CD4-positive, CD25-positive, alpha-beta regulatory T cell (primary cell): ENCODE measurements at regions not wholly inside any gene's neighbourhood (a gene's known extent, or its start where the extent isn't known, plus 50 kb on each side); places are given as distances from the start of the nearest gene placed in this dataset.
"Not testable (repeated sequence)": the region's sequence is repeated elsewhere in the genome, so short reads cannot be mapped to it uniquely, and the experiment has no call there.

ENCODE experiments used
- ATAC-seq, 2 donors: fragments of 150-1000 bp; cut with Tn5 transposase; one replicate each; pipeline ENCODE4 v1.10.0; 2021; ENCODE audit warnings: low read depth in 2 of 2, moderate number of reproducible peaks in 2 of 2, moderate library complexity in 1 of 2
- DNase-seq, 3 donors: peaks; one replicate each; pipeline versions ENCODE4 v3.0.0 to v3.0.0-alpha.2; 2012 to 2022; ENCODE audit warnings: mixed read lengths in 1 of 3
- H3K27ac ChIP-seq: one replicate; pipeline ENCODE4 v1.7.0; 2013; ENCODE audit warnings: mild to moderate bottlenecking, low read length; ENCODE audit not compliant: insufficient read depth, poor library complexity, severe bottlenecking
- H3K27me3 ChIP-seq: one replicate; pipeline ENCODE4 v1.7.0; 2013; ENCODE audit warnings: low read length; ENCODE audit not compliant: control insufficient read depth, insufficient read depth
- H3K36me3 ChIP-seq: one replicate; pipeline ENCODE4 v1.7.0; 2013; ENCODE audit warnings: mild to moderate bottlenecking, low read length, moderate library complexity; ENCODE audit not compliant: control insufficient read depth, insufficient read depth
- H3K4me1 ChIP-seq: 2 replicates; pipeline ENCODE4 v1.7.0; 2013; ENCODE audit warnings: mild to moderate bottlenecking, low read length; ENCODE audit not compliant: insufficient read depth, control insufficient read depth, poor library complexity, severe bottlenecking
- H3K4me3 ChIP-seq: one replicate; pipeline ENCODE4 v1.7.0; 2013; ENCODE audit warnings: low read depth, mild to moderate bottlenecking, low read length, moderate library complexity
- H3K9me3 ChIP-seq, 2 experiments: 1 replicate in 1 of 2; 2 replicates in 1 of 2; pipeline ENCODE4 v1.7.0; 2013; ENCODE audit warnings: low read length in 2 of 2, mild to moderate bottlenecking in 1 of 2, moderate library complexity in 1 of 2; ENCODE audit not compliant: control insufficient read depth in 2 of 2
- H3K27ac Mint-ChIP-seq, 3 donors: one replicate each; pipeline ENCODE4 v1.8.0; 2020 to 2022; ENCODE audit warnings: mild to moderate bottlenecking in 3 of 3, mixed read lengths in 3 of 3, moderate library complexity in 2 of 3
- H3K27me3 Mint-ChIP-seq: one replicate; pipeline ENCODE4 v1.8.0; 2022; ENCODE audit warnings: mild to moderate bottlenecking, mixed read lengths
- H3K36me3 Mint-ChIP-seq: one replicate; pipeline ENCODE4 v1.8.0; 2020; ENCODE audit warnings: mixed read lengths
- H3K4me1 Mint-ChIP-seq, 4 donors: one replicate each; pipeline ENCODE4 v1.8.0; 2020 to 2022; ENCODE audit warnings: mixed read lengths in 4 of 4, mild to moderate bottlenecking in 1 of 4
- H3K4me3 Mint-ChIP-seq, 4 donors: one replicate each; pipeline ENCODE4 v1.8.0; 2020 to 2022; ENCODE audit warnings: mild to moderate bottlenecking in 4 of 4, mixed read lengths in 4 of 4, moderate library complexity in 3 of 4
- H3K9me3 Mint-ChIP-seq, 7 donors: one replicate each; pipeline ENCODE4 v1.8.0; 2020 to 2022; ENCODE audit warnings: mixed read lengths in 7 of 7, mild to moderate bottlenecking in 3 of 7, moderate library complexity in 2 of 7

DNA sequence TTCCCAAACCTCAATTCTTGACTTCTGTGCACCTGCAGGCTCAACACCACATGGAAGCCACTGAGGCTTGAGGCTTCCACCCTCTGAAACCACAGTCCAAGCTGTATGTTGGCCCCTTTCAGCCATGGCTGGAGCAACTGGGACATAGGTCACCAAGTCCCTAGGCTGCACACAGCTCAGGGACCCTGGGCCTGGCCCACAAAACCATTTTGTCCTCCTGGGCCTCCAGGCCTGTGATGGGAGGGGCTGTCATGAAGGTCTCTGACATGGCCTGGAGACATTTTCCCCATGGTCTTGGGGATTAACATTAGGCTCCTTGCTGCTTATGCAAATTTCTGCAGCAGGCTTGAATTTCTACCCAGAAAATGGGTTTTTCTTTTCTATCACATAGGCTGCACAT is 283.9 kb downstream of the MAP2K6 start:
- H3K27me3 Mint-ChIP-seq, H3K4me1 Mint-ChIP-seq, DNase-seq, H3K27ac ChIP-seq, H3K27me3 ChIP-seq, H3K27ac Mint-ChIP-seq, ATAC-seq, H3K36me3 Mint-ChIP-seq, H3K36me3 ChIP-seq, H3K4me3 Mint-ChIP-seq, H3K4me1 ChIP-seq, H3K4me3 ChIP-seq: not testable (repeated sequence)
- H3K9me3 ChIP-seq, result peaks cover 0 to 11% of the 10 kb centered on the region in 2 experiments
- H3K9me3 Mint-ChIP-seq, result peaks cover 6 to 16% (median 10%) of the 10 kb centered on the region in 7 donors

DNA sequence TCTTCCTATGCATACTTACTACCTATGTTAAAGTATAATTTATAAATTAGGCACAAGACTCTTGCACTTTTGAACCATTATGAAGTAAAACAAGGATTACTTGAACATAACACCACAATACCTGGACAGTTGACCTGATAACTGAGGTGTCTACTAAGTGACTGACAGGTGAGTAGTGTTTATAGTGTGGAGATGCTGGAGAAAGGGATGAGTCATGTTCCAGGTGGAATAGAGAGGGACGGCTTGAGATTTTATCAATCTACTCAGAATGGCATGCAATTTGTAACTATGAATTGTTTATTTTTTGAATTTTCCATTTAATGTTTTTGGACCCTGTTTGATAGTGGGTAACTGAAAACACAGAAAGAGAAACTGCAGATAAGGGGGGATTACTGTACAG is 287.6 kb downstream of the MAP2K6 start:
- no peak for ATAC-seq
- no peaks in the 10 kb centered on the region for H3K4me1 ChIP-seq
- no peak overlapping the region for H3K4me3 ChIP-seq
- H3K36me3 Mint-ChIP-seq, result no peaks in the 10 kb centered on the region
- no peak overlapping the region for H3K4me3 Mint-ChIP-seq
- peaks cover 0 to 11% of the 10 kb centered on the region in 2 experiments for H3K9me3 ChIP-seq
- DNase-seq, result no peak
- H3K9me3 Mint-ChIP-seq, result peaks cover 4 to 15% (median 10%) of the 10 kb centered on the region in 7 donors
- H3K27ac ChIP-seq, result no peak overlapping the region
- H3K36me3 ChIP-seq, result no peaks in the 10 kb centered on the region
- no peaks in the 10 kb centered on the region for H3K27me3 Mint-ChIP-seq
- H3K4me1 Mint-ChIP-seq, result no peaks in the 10 kb centered on the region
- no peaks in the 10 kb centered on the region for H3K27me3 ChIP-seq
- no peak overlapping the region for H3K27ac Mint-ChIP-seq

DNA sequence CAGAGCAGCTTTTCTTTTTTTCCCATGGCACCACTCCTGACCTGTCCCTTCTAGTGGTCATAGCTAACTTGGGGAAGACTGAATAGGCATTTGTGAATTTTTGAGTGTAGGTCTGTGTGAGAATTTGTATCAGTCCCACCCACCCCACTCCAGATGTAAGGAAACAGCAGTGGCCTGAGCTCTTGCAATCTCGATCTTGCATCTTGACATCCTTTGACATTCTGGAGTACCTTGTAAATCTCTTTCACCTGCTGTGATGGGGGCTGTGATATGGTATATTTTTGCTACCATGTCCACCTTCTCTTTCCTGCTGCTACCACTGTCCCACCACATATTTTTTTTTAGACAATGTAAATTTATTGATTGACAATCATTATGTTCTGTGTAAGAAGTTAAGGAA is 289.3 kb downstream of the MAP2K6 start:
- Mint-ChIP-seq H3K4me3 (no peak overlapping the region), H3K9me3 (peaks cover 2 to 12% (median 8%) of the 10 kb centered on the region in 7 donors), H3K27ac (no peak overlapping the region), H3K36me3 (no peaks in the 10 kb centered on the region), H3K27me3 (no peaks in the 10 kb centered on the region), H3K4me1 (no peaks in the 10 kb centered on the region)
- Histone ChIP-seq H3K27me3 (no peaks in the 10 kb centered on the region), H3K4me1 (no peaks in the 10 kb centered on the region), H3K36me3 (no peaks in the 10 kb centered on the region), H3K9me3 (peaks cover 0 to 3% of the 10 kb centered on the region in 2 experiments), H3K27ac (no peak overlapping the region), H3K4me3 (no peak overlapping the region)
- DNase-seq (no peak), ATAC-seq (no peak)

DNA sequence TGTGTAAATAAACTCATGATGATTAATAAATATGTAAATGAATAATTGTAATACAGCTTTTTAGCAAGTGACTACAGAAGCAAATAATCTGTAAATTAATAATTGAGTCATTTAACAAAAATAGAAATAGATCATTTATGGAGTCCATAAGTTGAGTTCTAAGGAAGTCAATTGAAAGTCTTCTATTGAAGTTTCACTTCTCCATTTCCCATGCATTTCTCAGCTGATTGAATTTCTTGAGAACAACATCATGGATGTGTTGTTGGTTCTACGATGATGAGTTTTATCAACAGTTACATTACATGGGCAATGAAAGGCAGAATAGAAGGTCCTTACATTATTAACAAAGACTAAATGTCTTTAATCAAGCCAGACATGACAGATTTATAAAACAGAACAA is 290.4 kb downstream of the MAP2K6 start:
- Histone ChIP-seq H3K27ac (no peak overlapping the region), H3K9me3 (no peaks in the 10 kb centered on the region), H3K27me3 (no peaks in the 10 kb centered on the region), H3K4me1 (no peaks in the 10 kb centered on the region), H3K36me3 (no peaks in the 10 kb centered on the region), H3K4me3 (no peak overlapping the region)
- Mint-ChIP-seq H3K4me3 (no peak overlapping the region), H3K4me1 (no peaks in the 10 kb centered on the region), H3K9me3 (peaks cover 1 to 8% (median 3%) of the 10 kb centered on the region in 7 donors), H3K36me3 (no peaks in the 10 kb centered on the region), H3K27me3 (no peaks in the 10 kb centered on the region), H3K27ac (no peak overlapping the region)
- ATAC-seq (no peak), DNase-seq (no peak)

DNA sequence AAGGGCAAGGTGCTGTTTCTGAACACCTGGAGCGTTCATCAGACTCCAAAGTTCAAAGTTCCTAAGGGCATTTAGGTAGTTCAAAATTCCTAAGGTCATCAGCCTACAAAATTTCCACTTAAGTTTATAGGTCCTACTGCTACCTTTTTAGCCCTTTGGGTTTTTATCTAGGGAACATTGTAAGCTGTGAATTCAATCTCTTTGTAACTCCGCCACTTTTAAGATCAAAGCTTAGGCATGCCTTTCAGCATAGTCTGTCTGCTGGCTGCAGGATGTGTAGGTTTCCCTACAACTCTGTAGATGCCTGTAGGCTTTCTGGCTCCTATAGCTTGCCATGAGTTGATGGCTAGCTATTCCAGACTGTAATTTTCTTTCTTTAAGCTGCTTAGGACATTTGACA is 291.6 kb downstream of the MAP2K6 start:
- no peak overlapping the region for H3K4me3 ChIP-seq
- H3K4me1 ChIP-seq, result no peaks in the 10 kb centered on the region
- Mint-ChIP-seq H3K27ac (no peak overlapping the region), H3K27me3 (no peaks in the 10 kb centered on the region), H3K4me1 (no peaks in the 10 kb centered on the region), H3K36me3 (no peaks in the 10 kb centered on the region), H3K4me3 (no peak overlapping the region), H3K9me3 (peaks cover 0 to 9% (median 2%) of the 10 kb centered on the region in 7 donors)
- H3K27me3 ChIP-seq, result no peaks in the 10 kb centered on the region
- H3K27ac ChIP-seq, result no peak overlapping the region
- DNase-seq, result no peak
- ATAC-seq, result no peak
- no peaks in the 10 kb centered on the region for H3K9me3 ChIP-seq
- no peaks in the 10 kb centered on the region for H3K36me3 ChIP-seq

DNA sequence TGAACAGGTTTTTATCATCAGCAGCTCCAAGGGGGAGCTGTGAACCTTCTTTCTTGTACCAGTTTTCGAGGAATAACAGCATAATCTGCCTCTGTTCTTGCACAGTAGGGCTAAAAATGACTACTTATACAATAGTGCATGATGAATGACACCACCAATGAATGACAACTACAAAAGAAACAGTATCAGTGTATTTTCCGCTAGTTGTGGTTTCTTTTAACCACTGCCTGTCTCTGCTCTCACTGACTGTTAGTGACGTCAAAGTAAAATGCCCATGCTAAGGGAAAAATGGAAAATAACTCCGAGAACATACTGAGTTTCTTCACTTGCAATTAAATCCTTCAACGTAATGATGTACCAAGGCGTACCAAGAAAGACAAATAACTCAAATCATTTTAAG is 294.9 kb downstream of the MAP2K6 start:
- Mint-ChIP-seq H3K9me3 (peaks cover 0 to 2% (median 0%) of the 10 kb centered on the region in 7 donors), H3K4me3 (no peak overlapping the region), H3K36me3 (no peaks in the 10 kb centered on the region), H3K27ac (no peak overlapping the region), H3K4me1 (no peaks in the 10 kb centered on the region), H3K27me3 (no peaks in the 10 kb centered on the region)
- Histone ChIP-seq H3K27ac (no peak overlapping the region), H3K4me1 (no peaks in the 10 kb centered on the region), H3K36me3 (no peaks in the 10 kb centered on the region), H3K4me3 (no peak overlapping the region), H3K9me3 (no peaks in the 10 kb centered on the region), H3K27me3 (no peaks in the 10 kb centered on the region)
- ATAC-seq (no peak), DNase-seq (no peak)

DNA sequence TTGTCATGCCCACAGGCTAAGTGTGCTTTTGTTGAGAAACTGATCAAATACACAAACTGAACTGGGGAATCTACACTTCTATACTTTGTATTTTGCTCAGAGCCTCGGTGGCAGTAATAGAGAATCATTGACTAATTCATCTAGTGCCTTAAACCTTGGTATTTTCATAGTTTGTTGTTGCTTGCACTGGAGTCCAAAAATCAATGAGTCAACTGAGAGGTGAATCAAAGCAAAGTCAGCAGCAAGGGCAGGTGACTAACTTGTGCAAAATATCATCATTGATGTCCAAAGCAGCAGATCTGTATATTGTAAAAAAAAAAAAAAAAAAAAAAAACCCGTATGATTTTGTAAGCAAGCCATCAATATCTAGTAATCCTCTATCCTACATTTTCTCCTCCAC is 296.4 kb downstream of the MAP2K6 start:
- Mint-ChIP-seq H3K4me1 (no peaks in the 10 kb centered on the region), H3K9me3 (peaks cover 0 to 2% (median 0%) of the 10 kb centered on the region in 7 donors), H3K36me3 (no peaks in the 10 kb centered on the region), H3K27ac (no peak overlapping the region), H3K27me3 (no peaks in the 10 kb centered on the region), H3K4me3 (no peak overlapping the region)
- Histone ChIP-seq H3K4me3 (no peak overlapping the region), H3K27me3 (no peaks in the 10 kb centered on the region), H3K27ac (no peak overlapping the region), H3K9me3 (no peaks in the 10 kb centered on the region), H3K4me1 (no peaks in the 10 kb centered on the region), H3K36me3 (no peaks in the 10 kb centered on the region)
- ATAC-seq (no peak), DNase-seq (no peak)

DNA sequence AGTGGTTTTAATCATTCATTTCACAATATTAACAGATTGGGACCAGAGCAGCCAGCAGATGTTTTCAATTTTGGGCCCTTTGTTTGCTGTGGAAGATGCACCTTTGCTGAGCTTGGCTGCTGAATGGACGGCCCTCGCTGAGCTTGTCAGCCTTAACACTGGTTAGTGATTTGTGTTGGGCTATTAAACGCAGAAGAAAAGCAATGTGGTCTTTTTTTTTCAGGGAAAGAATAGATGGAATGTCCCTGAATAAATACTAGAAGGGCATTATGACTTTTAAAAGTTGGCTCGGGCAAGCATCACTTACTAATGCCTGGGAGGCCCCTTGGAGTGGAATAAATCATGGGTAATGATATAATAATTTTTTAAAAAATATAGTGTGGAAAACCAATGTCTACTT is 297.0 kb downstream of the MAP2K6 start:
- Histone ChIP-seq H3K4me1 (no peaks in the 10 kb centered on the region), H3K4me3 (no peak overlapping the region), H3K27me3 (no peaks in the 10 kb centered on the region), H3K9me3 (no peaks in the 10 kb centered on the region), H3K36me3 (no peaks in the 10 kb centered on the region), H3K27ac (no peak overlapping the region)
- Mint-ChIP-seq H3K9me3 (peaks cover 0 to 2% (median 0%) of the 10 kb centered on the region in 7 donors), H3K27ac (no peak overlapping the region), H3K4me3 (no peak overlapping the region), H3K27me3 (no peaks in the 10 kb centered on the region), H3K36me3 (no peaks in the 10 kb centered on the region), H3K4me1 (no peaks in the 10 kb centered on the region)
- DNase-seq, result no peak
- no peak for ATAC-seq
